IMR-90 (cell line): ENCODE measurements at regions not wholly inside any gene's neighbourhood (a gene's known extent, or its start where the extent isn't known, plus 50 kb on each side); places are given as distances from the start of the nearest gene placed in this dataset.
A peak's percentile ranks its signal among the peaks of the same experiment; 100 is the strongest.

ENCODE experiments used
- ATAC-seq: fragments of 200-7000 bp; cut with Tn5 transposase; 2 replicates; pipeline ENCODE4 v1.9.1; 2020; ENCODE audit warnings: low read depth, mild to moderate bottlenecking, moderate library complexity
- BruUV-seq: library from RNA; stranded (reverse); fragments of 400-500 nt; replicated peaks from 2 replicates; lab custom pipeline; 2021; lab: Mats Ljungman, UMichigan
- CTCF ChIA-PET: fragments of 300-600 bp; formaldehyde crosslinking; extraction: SDS; loops from one replicate; lab custom pipeline; 2021; ENCODE audit warnings: antibody characterized with exemption; lab: Yijun Ruan, JAX
- POLR2A ChIA-PET: fragments of 300-600 bp; sonication (Branson Sonifier 250); formaldehyde crosslinking; loops from one replicate; lab custom pipeline; 2022; ENCODE audit warnings: antibody characterized with exemption; ENCODE audit not compliant: unreplicated experiment; lab: Charles Lee
- DNase-seq: peaks from one replicate; pipeline ENCODE4 v3.0.0; 2013
- H2AFZ ChIP-seq: replicated peaks from 2 replicates; pipeline ENCODE3; 2013; ENCODE audit warnings: low read length, mild to moderate bottlenecking; ENCODE audit not compliant: poor library complexity
- H2AK5ac ChIP-seq: 2 replicates; pipeline ENCODE4 v1.6.1; 2013; ENCODE audit warnings: low read depth, low read length, inconsistent platforms
- H2AK9ac ChIP-seq: replicated peaks from 2 replicates; pipeline ENCODE3; 2013; ENCODE audit warnings: mild to moderate bottlenecking, low read depth, low read length, moderate library complexity; ENCODE audit not compliant: poor library complexity
- H2BK120ac ChIP-seq: 2 replicates; pipeline ENCODE4 v1.6.1; 2013; ENCODE audit warnings: low read depth, low read length, inconsistent platforms
- H2BK15ac ChIP-seq: 3 replicates; pipeline ENCODE4 v1.6.1; 2013; ENCODE audit warnings: low read depth, low read length, inconsistent platforms
- H2BK20ac ChIP-seq: 2 replicates; pipeline ENCODE4 v1.6.1; 2013; ENCODE audit warnings: low read depth, mild to moderate bottlenecking, inconsistent platforms, low read length, moderate library complexity
- H2BK5ac ChIP-seq: 2 replicates; pipeline ENCODE4 v1.6.1; 2013; ENCODE audit warnings: mild to moderate bottlenecking, low read depth, low read length, inconsistent platforms; ENCODE audit not compliant: poor library complexity, severe bottlenecking
- H3K14ac ChIP-seq: replicated peaks from 2 replicates; pipeline ENCODE4 v1.6.1; 2013; ENCODE audit warnings: low read depth, low read length, inconsistent platforms
- H3K18ac ChIP-seq: 2 replicates; pipeline ENCODE4 v1.6.1; 2013; ENCODE audit warnings: low read depth, low read length, control low read depth
- H3K23ac ChIP-seq: 2 replicates; pipeline ENCODE4 v1.6.1; 2013; ENCODE audit warnings: low read depth, low read length, inconsistent platforms
- H3K27ac ChIP-seq: 2 replicates; pipeline ENCODE4 v1.5.1; 2013; ENCODE audit warnings: mild to moderate bottlenecking, control low read depth, low read length; ENCODE audit not compliant: insufficient read depth
- H3K27me3 ChIP-seq: 2 replicates; pipeline ENCODE4 v1.6.1; 2013; ENCODE audit warnings: low read length; ENCODE audit not compliant: control insufficient read depth, insufficient read depth
- H3K36me3 ChIP-seq: 2 replicates; pipeline ENCODE4 v1.6.1; 2013; ENCODE audit warnings: low read length, mixed read lengths; ENCODE audit not compliant: control insufficient read depth, insufficient read depth
- H3K4ac ChIP-seq: 2 replicates; pipeline ENCODE4 v1.6.1; 2013; ENCODE audit warnings: low read depth, low read length, inconsistent platforms
- H3K4me1 ChIP-seq: 2 replicates; pipeline ENCODE4 v1.6.1; 2013; ENCODE audit warnings: low read length, mixed read lengths; ENCODE audit not compliant: control insufficient read depth, insufficient read depth
- H3K4me2 ChIP-seq: 2 replicates; pipeline ENCODE4 v1.6.1; 2013; ENCODE audit warnings: low read depth, mild to moderate bottlenecking, control low read depth, low read length, moderate library complexity
- H3K4me3 ChIP-seq: 2 replicates; pipeline ENCODE4 v1.5.1; 2013; ENCODE audit warnings: low read depth, mild to moderate bottlenecking, control low read depth, low read length, moderate library complexity; ENCODE audit not compliant: insufficient read depth
- H3K56ac ChIP-seq: 2 replicates; pipeline ENCODE4 v1.6.1; 2013; ENCODE audit warnings: low read length, inconsistent platforms; ENCODE audit not compliant: insufficient read depth; ENCODE audit errors: extremely low read depth
- H3K79me1 ChIP-seq, 2 experiments: 2 replicates each; pipeline ENCODE4 v1.6.1; 2013; ENCODE audit warnings: low read length in 2 of 2, inconsistent platforms in 1 of 2, low read depth in 1 of 2
- H3K9ac ChIP-seq: 2 replicates; pipeline ENCODE4 v1.6.1; 2013; ENCODE audit warnings: low read depth, low read length, control low read depth
- H3K9me1 ChIP-seq: 2 replicates; pipeline ENCODE4 v1.6.1; 2013; ENCODE audit warnings: low read length, inconsistent platforms; ENCODE audit not compliant: insufficient read depth
- H3K9me3 ChIP-seq: 2 replicates; pipeline ENCODE4 v1.6.1; 2013; ENCODE audit warnings: low read length; ENCODE audit not compliant: control insufficient read depth, insufficient read depth
- H4K20me1 ChIP-seq: 2 replicates; pipeline ENCODE4 v1.6.1; 2013; ENCODE audit warnings: low read length, inconsistent platforms; ENCODE audit not compliant: insufficient read depth
- H4K5ac ChIP-seq: 2 replicates; pipeline ENCODE4 v1.6.1; 2013; ENCODE audit warnings: mild to moderate bottlenecking, low read depth, low read length, control low read depth
- H4K8ac ChIP-seq, 2 experiments: 2 replicates each; pipeline ENCODE4 v1.6.1; 2013; ENCODE audit warnings: low read depth in 2 of 2, low read length in 2 of 2, control low read depth in 1 of 2, inconsistent platforms in 1 of 2
- H4K91ac ChIP-seq: 2 replicates; pipeline ENCODE4 v1.6.1; 2013; ENCODE audit warnings: low read depth, low read length, inconsistent platforms; ENCODE audit not compliant: insufficient read depth
- CEBPB ChIP-seq: IDR thresholded peaks from 2 replicates; pipeline ENCODE4 v1.6.1; 2012; ENCODE audit warnings: low read depth, low read length, improper control_type of control experiment
- FOS ChIP-seq: fragments of 150-350 bp; IDR thresholded peaks from 2 replicates; pipeline ENCODE4 v1.6.1; 2016; ENCODE audit warnings: low read depth, low read length
- MAZ ChIP-seq: IDR thresholded peaks from 2 replicates; pipeline ENCODE4 v1.6.1; 2012; ENCODE audit warnings: low read depth, mild to moderate bottlenecking, low read length, improper control_type of control experiment, moderate library complexity, borderline replicate concordance
- WGBS, 2 experiments: methylation state at CpG; one replicate each; pipeline versions ENCODE4 v1.1.5 to v1.1.7; 2013; ENCODE audit warnings: missing lambda C conversion rate in 2 of 2; ENCODE audit not compliant: insufficient read length in 1 of 2; ENCODE audit errors: extremely low coverage in 2 of 2; 5-methylcytosine and 5-hydroxymethylcytosine counted together
- dilution Hi-C: fragments of 300-500 bp; cut with HindIII; formaldehyde crosslinking; loops from one replicate; pipeline ENCODE4 v1.14.3; 2018; ENCODE audit warnings: low sequenced_read_pairs; ENCODE audit not compliant: unreplicated experiment
- in situ Hi-C: fragments of 300-500 bp; cut with MboI; formaldehyde crosslinking; loops from 3 replicates; pipeline ENCODE4 v1.14.3; 2019; ENCODE audit warnings: low sequenced_read_pairs, inconsistent platforms, mixed read lengths
- intact Hi-C: fragments of 100-400 bp; cut with micrococcal nuclease; formaldehyde crosslinking; loops from 2 replicates; pipeline ENCODE4 v1.10.0; 2022

- H3K9me1 ChIP-seq = no peaks in the 10 kb centered on the region
- no peak overlapping the region for H3K4ac ChIP-seq
- H3K23ac ChIP-seq = no peak overlapping the region
- H2BK20ac ChIP-seq = 0 out of 2 replicates have a peak overlapping the region, but pooled peaks have one; percentile 35
- no peaks in the 10 kb centered on the region for H3K79me1 ChIP-seq
- intact Hi-C loops (no loop called here), in situ Hi-C loops (no loop called here), dilution Hi-C loops (no loop called here)
- H4K20me1 ChIP-seq = no peaks in the 10 kb centered on the region
- H2BK15ac ChIP-seq = no peak overlapping the region
- H3K4me1 ChIP-seq = no peaks in the 10 kb centered on the region; the same call in 1 of the 2 replicates
- H3K14ac ChIP-seq = no peak overlapping the region
- no peak overlapping the region for H3K4me3 ChIP-seq
- H3K9me3 ChIP-seq = no peaks in the 10 kb centered on the region
- no peak overlapping the region for H2BK120ac ChIP-seq
- H3K4me2 ChIP-seq = no peak overlapping the region
- H3K56ac ChIP-seq = no peak overlapping the region
- no peak overlapping the region for H3K27ac ChIP-seq
- 100% methylated on average over 2 of the region's 7 CpGs; no CpG with 5 or more reads in 1 of the 2 experiments for WGBS, 2 experiments
- no peaks in the 10 kb centered on the region for H3K36me3 ChIP-seq
- no peak overlapping the region for H4K8ac ChIP-seq
- H3K18ac ChIP-seq = no peak overlapping the region
- H3K9ac ChIP-seq = no peak overlapping the region
- no peak overlapping the region for H2AFZ ChIP-seq
- DNase-seq (peak; percentile 85), ATAC-seq (peak; percentile 67)
- no TSS peak for BruUV-seq
- no peak overlapping the region for H2AK9ac ChIP-seq
- no peak overlapping the region for H4K5ac ChIP-seq
- H2BK5ac ChIP-seq = no peak overlapping the region
- POLR2A ChIA-PET = no interaction called here
- no peak overlapping the region for H2AK5ac ChIP-seq
- H3K27me3 ChIP-seq = no peaks in the 10 kb centered on the region
- peak; percentile 19; the same call in 1 of the 2 replicates for TF ChIP-seq FOS
- no peak for TF ChIP-seq MAZ
- TF ChIP-seq CEBPB = peak; percentile 65
- CTCF ChIA-PET = no interaction called here
- no peak overlapping the region for H4K91ac ChIP-seq
These were observed 612.1 kb downstream of the ZEB2 start for GRCh38 chr2:143907801-143908200.
